ENCODE measurements at regions not wholly inside any gene's neighbourhood (a gene's known extent, or its start where the extent isn't known, plus 50 kb on each side); places are given as distances from the start of the nearest gene placed in this dataset.

DNA sequence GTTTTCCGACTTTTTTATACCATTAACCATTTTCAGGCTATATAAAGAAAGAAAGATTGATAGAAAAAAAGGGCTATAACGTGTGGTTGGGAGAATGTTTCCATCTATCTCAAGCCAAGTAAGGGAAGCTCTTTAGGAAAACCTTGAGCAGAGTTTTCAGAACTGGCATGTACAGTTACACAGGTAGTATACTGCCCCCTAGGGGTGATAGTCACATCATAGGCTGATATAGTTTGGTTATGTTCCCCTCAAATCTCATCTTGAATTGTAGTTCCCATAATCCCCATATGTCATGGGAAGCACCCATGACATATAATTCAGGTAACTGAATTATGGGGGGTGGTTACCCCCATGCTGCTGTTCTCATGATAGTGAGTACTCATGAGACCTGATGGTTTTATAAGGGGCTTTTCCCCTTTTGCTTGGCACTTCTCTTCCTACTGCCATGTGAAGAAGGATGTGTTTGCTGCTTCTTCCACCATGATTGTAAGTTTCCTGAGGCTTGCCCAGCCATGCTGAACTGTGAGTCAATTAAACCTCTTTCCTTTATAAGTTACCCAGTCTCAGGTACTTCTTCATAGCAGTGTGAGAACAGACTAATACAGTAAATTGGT, 186.8 kb downstream of the TMA16 start:
- Histone ChIP-seq H3K9me3 (ENCODE audit: control insufficient read depth, insufficient read depth, low read depth, low read length) (no peaks in the 10 kb centered on the region), H3K27ac (ENCODE audit: extremely low read depth, low read depth, low read length) (no peak overlapping the region), H3K4me1 (ENCODE audit: control insufficient read depth, insufficient read depth, low read length) (no peaks in the 10 kb centered on the region), H3K4me3 (ENCODE audit: low read depth, low read length) (no peak overlapping the region), H3K36me3 (ENCODE audit: control insufficient read depth in 2 of 2, insufficient read depth in 1 of 2, low read length in 2 of 2) (no peaks in the 10 kb centered on the region)
- no peak for TF ChIP-seq ZNF266 (tag by site-specific recombination; IDR thresholded peaks at IDR 0.05; ENCODE audit: low read depth)
- TF ChIP-seq ZNF654 (tag by site-specific recombination; IDR thresholded peaks at IDR 0.05; ENCODE audit: low read depth), result peak; percentile 19; the same call in 1 of the 2 replicates
- no peak for TF ChIP-seq ZNF664 (tag by site-specific recombination; IDR thresholded peaks at IDR 0.05)
- POLR2A ChIA-PET, result no interaction called here
- CTCF ChIA-PET, result interaction anchor here (0.5 to 1.6 kb wide), 12 partner anchors 9 to 331 kb away, joined by 3 to 6 read pairs (median 4); no protein-coding TSS in a partner anchor

DNA sequence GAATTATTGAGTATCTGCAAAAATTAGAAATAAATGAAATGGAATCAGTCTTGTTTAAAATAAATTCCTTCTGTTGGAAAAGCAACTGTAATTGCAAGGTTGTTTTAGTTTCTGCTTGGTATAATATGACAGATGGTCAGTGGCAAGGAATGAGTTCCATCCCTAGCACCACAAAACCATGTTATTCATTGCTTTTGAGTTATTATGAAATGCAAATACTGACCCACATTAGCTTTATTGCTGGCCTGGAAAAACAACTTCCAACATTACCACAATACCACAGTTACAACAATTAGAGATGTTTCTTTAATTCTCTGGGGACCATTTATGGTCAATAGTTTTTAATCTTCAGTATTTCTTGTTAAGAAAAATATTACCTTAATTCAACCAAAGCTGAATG, 194.4 kb downstream of the TMA16 start:
- Histone ChIP-seq H3K27ac (ENCODE audit: extremely low read depth, low read depth, low read length) (no peak overlapping the region), H3K4me1 (ENCODE audit: control insufficient read depth, insufficient read depth, low read length) (no peaks in the 10 kb centered on the region), H3K9me3 (ENCODE audit: control insufficient read depth, insufficient read depth, low read depth, low read length) (no peaks in the 10 kb centered on the region), H3K36me3 (ENCODE audit: control insufficient read depth in 2 of 2, insufficient read depth in 1 of 2, low read length in 2 of 2) (no peaks in the 10 kb centered on the region), H3K4me3 (ENCODE audit: low read depth, low read length) (no peak overlapping the region)
- TF ChIP-seq ZNF211 (tag by site-specific recombination; IDR thresholded peaks at IDR 0.05; ENCODE audit: low read depth) (no peak), ZNF707 (tag by site-specific recombination; IDR thresholded peaks at IDR 0.05) (no peak), ZBTB8A (tag by site-specific recombination; IDR thresholded peaks at IDR 0.05) (no peak), ZNF324 (tag by site-specific recombination; IDR thresholded peaks at IDR 0.05) (no peak)
- TF ChIP-seq, protein P1, sequence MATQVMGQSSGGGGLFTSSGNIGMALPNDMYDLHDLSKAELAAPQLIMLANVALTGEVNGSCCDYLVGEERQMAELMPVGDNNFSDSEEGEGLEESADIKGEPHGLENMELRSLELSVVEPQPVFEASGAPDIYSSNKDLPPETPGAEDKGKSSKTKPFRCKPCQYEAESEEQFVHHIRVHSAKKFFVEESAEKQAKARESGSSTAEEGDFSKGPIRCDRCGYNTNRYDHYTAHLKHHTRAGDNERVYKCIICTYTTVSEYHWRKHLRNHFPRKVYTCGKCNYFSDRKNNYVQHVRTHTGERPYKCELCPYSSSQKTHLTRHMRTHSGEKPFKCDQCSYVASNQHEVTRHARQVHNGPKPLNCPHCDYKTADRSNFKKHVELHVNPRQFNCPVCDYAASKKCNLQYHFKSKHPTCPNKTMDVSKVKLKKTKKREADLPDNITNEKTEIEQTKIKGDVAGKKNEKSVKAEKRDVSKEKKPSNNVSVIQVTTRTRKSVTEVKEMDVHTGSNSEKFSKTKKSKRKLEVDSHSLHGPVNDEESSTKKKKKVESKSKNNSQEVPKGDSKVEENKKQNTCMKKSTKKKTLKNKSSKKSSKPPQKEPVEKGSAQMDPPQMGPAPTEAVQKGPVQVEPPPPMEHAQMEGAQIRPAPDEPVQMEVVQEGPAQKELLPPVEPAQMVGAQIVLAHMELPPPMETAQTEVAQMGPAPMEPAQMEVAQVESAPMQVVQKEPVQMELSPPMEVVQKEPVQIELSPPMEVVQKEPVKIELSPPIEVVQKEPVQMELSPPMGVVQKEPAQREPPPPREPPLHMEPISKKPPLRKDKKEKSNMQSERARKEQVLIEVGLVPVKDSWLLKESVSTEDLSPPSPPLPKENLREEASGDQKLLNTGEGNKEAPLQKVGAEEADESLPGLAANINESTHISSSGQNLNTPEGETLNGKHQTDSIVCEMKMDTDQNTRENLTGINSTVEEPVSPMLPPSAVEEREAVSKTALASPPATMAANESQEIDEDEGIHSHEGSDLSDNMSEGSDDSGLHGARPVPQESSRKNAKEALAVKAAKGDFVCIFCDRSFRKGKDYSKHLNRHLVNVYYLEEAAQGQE (tag by site-specific recombination; IDR thresholded peaks at IDR 0.05), result no peak
- CTCF ChIA-PET, result interaction anchor here (0.6 to 0.7 kb wide), 2 partner anchors 710 to 1912 kb away, joined by 3 to 9 read pairs; no protein-coding TSS in a partner anchor
- POLR2A ChIA-PET, result no interaction called here

DNA sequence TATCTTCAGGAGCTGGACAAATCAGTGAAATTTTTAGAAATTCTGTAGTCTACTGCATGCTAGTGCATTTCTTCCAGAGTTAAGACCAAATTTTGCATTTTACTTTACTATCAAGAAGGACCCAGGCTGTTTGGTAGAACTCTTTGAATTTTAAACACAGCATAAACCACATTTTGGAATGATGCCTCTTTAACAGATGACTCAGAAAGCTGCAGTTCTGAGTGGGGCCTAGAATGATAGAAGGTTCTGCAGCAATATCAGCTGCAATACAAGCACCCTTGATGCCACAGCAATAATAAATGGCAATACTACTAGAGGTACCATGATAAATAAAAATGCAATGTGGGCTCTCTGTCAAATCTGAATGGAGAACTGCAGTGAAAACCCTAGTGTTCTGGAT, 198.7 kb downstream of the TMA16 start:
- Histone ChIP-seq H3K4me3 (ENCODE audit: low read depth, low read length) (no peak overlapping the region), H3K27ac (ENCODE audit: extremely low read depth, low read depth, low read length) (no peak overlapping the region), H3K4me1 (ENCODE audit: control insufficient read depth, insufficient read depth, low read length) (no peaks in the 10 kb centered on the region), H3K36me3 (ENCODE audit: control insufficient read depth in 2 of 2, insufficient read depth in 1 of 2, low read length in 2 of 2) (no peaks in the 10 kb centered on the region), H3K9me3 (ENCODE audit: control insufficient read depth, insufficient read depth, low read depth, low read length) (no peaks in the 10 kb centered on the region)
- POLR2A ChIA-PET, result no interaction called here
- CTCF ChIA-PET, result no interaction called here
- TF ChIP-seq KLF7 (tag by site-specific recombination; IDR thresholded peaks at IDR 0.05; ENCODE audit: borderline replicate concordance), result no peak
- no peak for TF ChIP-seq ZNF768 (tag by site-specific recombination; IDR thresholded peaks at IDR 0.05)
- TF ChIP-seq, protein P2, sequence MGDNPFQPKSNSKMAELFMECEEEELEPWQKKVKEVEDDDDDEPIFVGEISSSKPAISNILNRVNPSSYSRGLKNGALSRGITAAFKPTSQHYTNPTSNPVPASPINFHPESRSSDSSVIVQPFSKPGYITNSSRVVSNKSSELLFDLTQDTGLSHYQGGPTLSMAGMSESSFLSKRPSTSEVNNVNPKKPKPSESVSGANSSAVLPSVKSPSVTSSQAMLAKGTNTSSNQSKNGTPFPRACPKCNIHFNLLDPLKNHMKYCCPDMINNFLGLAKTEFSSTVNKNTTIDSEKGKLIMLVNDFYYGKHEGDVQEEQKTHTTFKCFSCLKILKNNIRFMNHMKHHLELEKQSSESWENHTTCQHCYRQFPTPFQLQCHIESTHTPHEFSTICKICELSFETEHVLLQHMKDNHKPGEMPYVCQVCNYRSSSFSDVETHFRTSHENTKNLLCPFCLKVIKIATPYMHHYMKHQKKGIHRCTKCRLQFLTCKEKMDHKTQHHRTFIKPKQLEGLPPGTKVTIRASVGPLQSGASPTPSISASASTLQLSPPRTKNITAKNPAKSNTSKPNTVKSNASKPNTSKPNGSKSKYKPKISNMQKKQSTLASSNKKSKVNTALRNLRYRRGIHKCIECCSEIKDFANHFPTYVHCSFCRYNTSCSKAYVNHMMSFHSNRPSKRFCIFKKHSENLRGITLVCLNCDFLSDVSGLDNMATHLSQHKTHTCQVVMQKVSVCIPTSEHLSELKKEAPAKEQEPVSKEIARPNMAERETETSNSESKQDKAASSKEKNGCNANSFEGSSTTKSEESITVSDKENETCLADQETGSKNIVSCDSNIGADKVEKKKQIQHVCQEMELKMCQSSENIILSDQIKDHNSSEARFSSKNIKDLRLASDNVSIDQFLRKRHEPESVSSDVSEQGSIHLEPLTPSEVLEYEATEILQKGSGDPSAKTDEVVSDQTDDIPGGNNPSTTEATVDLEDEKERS (tag by site-specific recombination; IDR thresholded peaks at IDR 0.05), result no peak
- TF ChIP-seq ZNF433 (tag by site-specific recombination; IDR thresholded peaks at IDR 0.05; ENCODE audit: low read depth), result no peak
- TF ChIP-seq, protein P3, sequence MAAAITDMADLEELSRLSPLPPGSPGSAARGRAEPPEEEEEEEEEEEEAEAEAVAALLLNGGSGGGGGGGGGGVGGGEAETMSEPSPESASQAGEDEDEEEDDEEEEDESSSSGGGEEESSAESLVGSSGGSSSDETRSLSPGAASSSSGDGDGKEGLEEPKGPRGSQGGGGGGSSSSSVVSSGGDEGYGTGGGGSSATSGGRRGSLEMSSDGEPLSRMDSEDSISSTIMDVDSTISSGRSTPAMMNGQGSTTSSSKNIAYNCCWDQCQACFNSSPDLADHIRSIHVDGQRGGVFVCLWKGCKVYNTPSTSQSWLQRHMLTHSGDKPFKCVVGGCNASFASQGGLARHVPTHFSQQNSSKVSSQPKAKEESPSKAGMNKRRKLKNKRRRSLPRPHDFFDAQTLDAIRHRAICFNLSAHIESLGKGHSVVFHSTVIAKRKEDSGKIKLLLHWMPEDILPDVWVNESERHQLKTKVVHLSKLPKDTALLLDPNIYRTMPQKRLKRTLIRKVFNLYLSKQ (tag by site-specific recombination; IDR thresholded peaks at IDR 0.05; ENCODE audit: borderline replicate concordance), result no peak
- TF ChIP-seq, protein P4, sequence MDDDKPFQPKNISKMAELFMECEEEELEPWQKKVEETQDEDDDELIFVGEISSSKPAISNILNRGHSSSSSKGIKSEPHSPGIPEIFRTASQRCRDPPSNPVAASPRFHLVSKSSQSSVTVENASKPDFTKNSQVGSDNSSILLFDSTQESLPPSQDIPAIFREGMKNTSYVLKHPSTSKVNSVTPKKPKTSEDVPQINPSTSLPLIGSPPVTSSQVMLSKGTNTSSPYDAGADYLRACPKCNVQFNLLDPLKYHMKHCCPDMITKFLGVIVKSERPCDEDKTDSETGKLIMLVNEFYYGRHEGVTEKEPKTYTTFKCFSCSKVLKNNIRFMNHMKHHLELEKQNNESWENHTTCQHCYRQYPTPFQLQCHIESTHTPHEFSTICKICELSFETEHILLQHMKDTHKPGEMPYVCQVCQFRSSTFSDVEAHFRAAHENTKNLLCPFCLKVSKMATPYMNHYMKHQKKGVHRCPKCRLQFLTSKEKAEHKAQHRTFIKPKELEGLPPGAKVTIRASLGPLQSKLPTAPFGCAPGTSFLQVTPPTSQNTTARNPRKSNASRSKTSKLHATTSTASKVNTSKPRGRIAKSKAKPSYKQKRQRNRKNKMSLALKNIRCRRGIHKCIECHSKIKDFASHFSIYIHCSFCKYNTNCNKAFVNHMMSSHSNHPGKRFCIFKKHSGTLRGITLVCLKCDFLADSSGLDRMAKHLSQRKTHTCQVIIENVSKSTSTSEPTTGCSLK (tag by site-specific recombination; IDR thresholded peaks at IDR 0.05), result no peak
- no peak for TF ChIP-seq ZNF274 (IDR thresholded peaks at IDR 0.05; ENCODE audit: low read length)
- no peak for TF ChIP-seq ZNF274 (tag by site-specific recombination; IDR thresholded peaks at IDR 0.05; ENCODE audit: borderline replicate concordance)
- no peak for TF ChIP-seq ZNF776 (tag by site-specific recombination; IDR thresholded peaks at IDR 0.05; ENCODE audit: borderline replicate concordance)
- TF ChIP-seq REPIN1 (tag by site-specific recombination; IDR thresholded peaks at IDR 0.05; ENCODE audit: low read depth), result no peak
- TF ChIP-seq ZNF138 (tag by site-specific recombination; IDR thresholded peaks at IDR 0.05; ENCODE audit: borderline replicate concordance), result no peak
